Neuronal stem cell (in vitro differentiated cells): ENCODE measurements at regions not wholly inside any gene's neighbourhood (a gene's known extent, or its start where the extent isn't known, plus 50 kb on each side); places are given as distances from the start of the nearest gene placed in this dataset.

Experiments used
- DNase-seq: peaks from one replicate; pipeline ENCODE4 v3.0.0-alpha.2; 2013; ENCODE audit warnings: low spot score
- H2AFZ ChIP-seq: one replicate; pipeline ENCODE4 v1.6.1; 2013; ENCODE audit warnings: mild to moderate bottlenecking, low read length, inconsistent platforms
- H2AK5ac ChIP-seq: 2 replicates; pipeline ENCODE4 v1.6.1; 2013; ENCODE audit warnings: low read depth, mild to moderate bottlenecking, inconsistent platforms, low read length, moderate library complexity, mixed read lengths
- H2BK120ac ChIP-seq: 2 replicates; pipeline ENCODE4 v1.6.1; 2013; ENCODE audit warnings: low read depth, mild to moderate bottlenecking, inconsistent platforms, low read length, moderate library complexity, mixed read lengths
- H2BK12ac ChIP-seq: one replicate; pipeline ENCODE4 v1.6.1; 2013; ENCODE audit warnings: low read length, inconsistent platforms
- H2BK15ac ChIP-seq: 2 replicates; pipeline ENCODE4 v1.6.1; 2013; ENCODE audit warnings: mild to moderate bottlenecking, low read length, inconsistent platforms, mixed read lengths
- H2BK5ac ChIP-seq: one replicate; pipeline ENCODE4 v1.6.1; 2013; ENCODE audit warnings: inconsistent platforms, mild to moderate bottlenecking, low read length, moderate library complexity
- H3K14ac ChIP-seq: one replicate; pipeline ENCODE4 v1.6.1; 2013; ENCODE audit warnings: low read length, inconsistent platforms
- H3K18ac ChIP-seq: 2 replicates; pipeline ENCODE4 v1.6.1; 2013; ENCODE audit warnings: low read length, inconsistent platforms
- H3K23ac ChIP-seq: 2 replicates; pipeline ENCODE4 v1.6.1; 2013; ENCODE audit warnings: low read depth, mild to moderate bottlenecking, mixed read lengths, low read length, inconsistent platforms; ENCODE audit not compliant: poor library complexity
- H3K27ac ChIP-seq: replicated peaks from 3 replicates; pipeline ENCODE4 v1.5.1; 2013; ENCODE audit warnings: low read length, inconsistent platforms
- H3K27me3 ChIP-seq, 3 experiments: 2 replicates each; pipeline ENCODE4 v1.6.1; 2013; ENCODE audit warnings: low read length in 3 of 3, mild to moderate bottlenecking in 2 of 3, inconsistent platforms in 1 of 3, low read depth in 1 of 3, mixed read lengths in 1 of 3, moderate library complexity in 1 of 3; ENCODE audit not compliant: control insufficient read depth in 3 of 3, insufficient read depth in 3 of 3
- H3K36me3 ChIP-seq, 2 donors: replicated peaks in 1 of 2; 2 replicates each; pipeline ENCODE4 v1.6.1; 2013; ENCODE audit warnings: low read length in 2 of 2; ENCODE audit not compliant: control insufficient read depth in 2 of 2, insufficient read depth in 2 of 2
- H3K4ac ChIP-seq: 2 replicates; pipeline ENCODE4 v1.6.1; 2013; ENCODE audit warnings: inconsistent platforms, mild to moderate bottlenecking, low read length, moderate library complexity
- H3K4me1 ChIP-seq, 2 donors: 1 replicate in 1 of 2; 2 replicates in 1 of 2; pipeline ENCODE4 v1.6.1; 2013; ENCODE audit warnings: low read length in 2 of 2, low read depth in 1 of 2; ENCODE audit not compliant: control insufficient read depth in 2 of 2, insufficient read depth in 1 of 2
- H3K4me2 ChIP-seq: one replicate; pipeline ENCODE4 v1.6.1; 2013; ENCODE audit warnings: mild to moderate bottlenecking, low read length, inconsistent platforms; ENCODE audit not compliant: insufficient read depth, poor library complexity, severe bottlenecking
- H3K4me3 ChIP-seq, 2 donors: 2 replicates each; pipeline ENCODE4 v1.5.1; 2013; ENCODE audit warnings: low read length in 2 of 2, mild to moderate bottlenecking in 2 of 2, inconsistent platforms in 1 of 2, moderate library complexity in 1 of 2
- H3K79me1 ChIP-seq: one replicate; pipeline ENCODE4 v1.6.1; 2013; ENCODE audit warnings: low read depth, mild to moderate bottlenecking, inconsistent platforms, low read length, moderate library complexity
- H3K9ac ChIP-seq: one replicate; pipeline ENCODE4 v1.6.1; 2013; ENCODE audit warnings: mild to moderate bottlenecking, low read depth, low read length, inconsistent platforms; ENCODE audit not compliant: poor library complexity
- H3K9me3 ChIP-seq, 2 donors: replicated peaks in 1 of 2; 2 replicates each; pipeline versions ENCODE3 to v1.6.1; 2013; ENCODE audit warnings: low read length in 2 of 2, mild to moderate bottlenecking in 2 of 2, inconsistent platforms in 1 of 2, low read depth in 1 of 2, mixed read lengths in 1 of 2, moderate library complexity in 1 of 2; ENCODE audit not compliant: control insufficient read depth in 2 of 2, insufficient read depth in 1 of 2
- H4K8ac ChIP-seq: one replicate; pipeline ENCODE4 v1.6.1; 2013; ENCODE audit warnings: low read depth, mild to moderate bottlenecking, inconsistent platforms, low read length, moderate library complexity
- H4K91ac ChIP-seq: one replicate; pipeline ENCODE4 v1.6.1; 2013; ENCODE audit warnings: low read length, low read depth, mild to moderate bottlenecking, inconsistent platforms; ENCODE audit not compliant: poor library complexity
- WGBS, 2 donors: extraction: QIAGEN DNeasy Blood & Tissue Kit; methylation state at CpG; one replicate each; pipeline ENCODE4 v1.1.7; 2013; ENCODE audit warnings: missing lambda C conversion rate in 2 of 2, mixed read lengths in 1 of 2; ENCODE audit not compliant: insufficient read length in 2 of 2, insufficient replicate concordance in 1 of 2; ENCODE audit errors: extremely low coverage in 2 of 2; 5-methylcytosine and 5-hydroxymethylcytosine counted together

DNA sequence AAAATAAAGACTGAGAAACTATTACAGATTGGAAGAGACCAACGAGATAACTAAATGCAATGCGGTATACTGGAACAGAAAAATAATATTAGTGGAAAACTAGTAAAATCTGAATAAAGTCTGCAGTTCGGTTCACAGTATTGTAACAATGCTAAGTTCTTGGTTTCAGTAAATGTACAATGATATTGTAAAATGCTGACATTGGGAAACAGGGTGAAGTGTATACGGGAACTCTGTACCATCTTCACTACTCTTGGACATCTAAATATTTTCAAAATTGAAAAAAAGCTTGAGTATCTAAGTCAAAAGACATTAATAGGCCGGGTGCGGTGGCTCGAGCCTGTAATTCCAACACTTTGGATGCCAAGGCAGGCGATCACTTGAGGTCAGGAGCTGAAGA is 120.9 kb upstream of the KCNMB2 start:
- H3K23ac ChIP-seq, result no peak overlapping the region
- H4K91ac ChIP-seq, result no peak overlapping the region
- H3K9ac ChIP-seq, result no peak overlapping the region
- H3K36me3 ChIP-seq, result no peaks in the 10 kb centered on the region
- no peaks in the 10 kb centered on the region for H3K4me1 ChIP-seq
- H2BK12ac ChIP-seq, result no peak overlapping the region
- H3K9me3 ChIP-seq, result peaks cover 0 to 4% of the 10 kb centered on the region in 2 donors
- H3K14ac ChIP-seq, result no peak overlapping the region
- H3K4ac ChIP-seq, result no peak overlapping the region
- H2AFZ ChIP-seq, result no peak overlapping the region
- no peak overlapping the region for H3K4me2 ChIP-seq
- no peak overlapping the region for H2BK15ac ChIP-seq
- H4K8ac ChIP-seq, result no peak overlapping the region
- H2AK5ac ChIP-seq, result no peak overlapping the region
- H3K27ac ChIP-seq, result no peak overlapping the region
- H2BK5ac ChIP-seq, result no peak overlapping the region
- no peaks in the 10 kb centered on the region for H3K79me1 ChIP-seq
- no peak overlapping the region for H2BK120ac ChIP-seq
- H3K27me3 ChIP-seq, result no peaks in the 10 kb centered on the region
- H3K18ac ChIP-seq, result no peak overlapping the region
- no peak overlapping the region for H3K4me3 ChIP-seq
- DNase-seq, result no peak
- no CpG with 5 or more reads among the region's 8 CpGs for WGBS, 2 donors

DNA sequence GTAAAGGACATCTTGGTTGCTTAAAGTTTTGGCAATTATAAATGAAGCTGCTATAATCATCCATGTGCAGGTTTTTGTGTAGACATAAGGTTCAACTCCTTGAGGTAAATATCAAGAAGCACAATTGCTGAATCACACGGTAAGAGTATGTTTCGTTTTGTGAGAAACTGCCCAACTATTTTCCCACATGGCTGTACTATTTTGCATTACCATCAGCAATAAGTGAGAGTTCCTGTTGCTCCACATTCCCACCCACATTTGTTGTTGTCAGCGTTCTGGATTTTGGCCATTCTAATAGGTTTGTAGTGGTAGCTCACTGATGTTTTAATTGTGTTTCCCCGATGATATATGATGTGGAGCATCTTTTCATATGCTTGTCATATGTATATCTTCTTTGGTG is 118.5 kb upstream of the KCNMB2 start:
- Histone ChIP-seq H3K4me3 (no peak overlapping the region), H3K4me2 (no peak overlapping the region), H3K27me3 (no peaks in the 10 kb centered on the region), H3K18ac (no peak overlapping the region), H3K14ac (no peak overlapping the region), H2BK5ac (no peak overlapping the region), H3K23ac (no peak overlapping the region), H2BK120ac (no peak overlapping the region), H4K91ac (no peak overlapping the region), H3K4ac (no peak overlapping the region), H2AK5ac (no peak overlapping the region), H3K36me3 (no peaks in the 10 kb centered on the region), H3K4me1 (no peaks in the 10 kb centered on the region), H3K9ac (no peak overlapping the region), H3K79me1 (no peaks in the 10 kb centered on the region), H3K9me3 (peaks cover 0 to 4% of the 10 kb centered on the region in 2 donors), H3K27ac (no peak overlapping the region), H2BK12ac (no peak overlapping the region), H2AFZ (no peak overlapping the region), H4K8ac (no peak overlapping the region), H2BK15ac (no peak overlapping the region)
- WGBS, 2 donors, result no CpG with 5 or more reads among the region's 4 CpGs
- no peak for DNase-seq

DNA sequence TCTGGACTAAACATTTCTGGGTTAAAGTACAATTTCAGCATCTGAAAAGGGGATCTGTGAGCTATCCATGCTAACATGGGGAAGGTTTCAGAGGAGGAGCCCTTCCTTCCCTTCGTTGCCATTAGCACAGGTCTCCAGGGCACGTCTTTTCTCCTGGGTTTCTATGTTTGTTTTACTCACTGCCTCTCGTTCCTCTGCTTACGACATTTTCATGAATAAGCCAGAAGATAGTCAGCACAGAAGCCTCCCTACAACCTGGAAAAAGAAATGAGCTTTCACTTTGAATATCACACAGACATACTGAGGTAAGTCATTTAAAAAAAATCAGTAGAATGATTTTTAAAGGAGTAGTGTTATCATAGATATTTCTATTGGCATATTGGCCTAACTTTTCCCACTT is 117.2 kb upstream of the KCNMB2 start:
- Histone ChIP-seq H2BK5ac (no peak overlapping the region), H2AFZ (peak overlapping the region; percentile 35), H4K91ac (no peak overlapping the region), H3K79me1 (no peaks in the 10 kb centered on the region), H3K18ac (no peak overlapping the region), H3K4me1 (no peaks in the 10 kb centered on the region), H3K27me3 (no peaks in the 10 kb centered on the region), H3K4me3 (no peak overlapping the region), H2BK15ac (no peak overlapping the region), H2BK120ac (no peak overlapping the region), H3K4me2 (no peak overlapping the region), H3K23ac (no peak overlapping the region), H3K36me3 (no peaks in the 10 kb centered on the region), H3K9ac (no peak overlapping the region), H3K27ac (no peak overlapping the region), H3K9me3 (peaks cover 0 to 4% of the 10 kb centered on the region in 2 donors), H3K14ac (no peak overlapping the region), H2AK5ac (no peak overlapping the region), H2BK12ac (no peak overlapping the region), H4K8ac (no peak overlapping the region), H3K4ac (no peak overlapping the region)
- WGBS, 2 donors, result no CpG with 5 or more reads among the region's 4 CpGs
- DNase-seq, result no peak

DNA sequence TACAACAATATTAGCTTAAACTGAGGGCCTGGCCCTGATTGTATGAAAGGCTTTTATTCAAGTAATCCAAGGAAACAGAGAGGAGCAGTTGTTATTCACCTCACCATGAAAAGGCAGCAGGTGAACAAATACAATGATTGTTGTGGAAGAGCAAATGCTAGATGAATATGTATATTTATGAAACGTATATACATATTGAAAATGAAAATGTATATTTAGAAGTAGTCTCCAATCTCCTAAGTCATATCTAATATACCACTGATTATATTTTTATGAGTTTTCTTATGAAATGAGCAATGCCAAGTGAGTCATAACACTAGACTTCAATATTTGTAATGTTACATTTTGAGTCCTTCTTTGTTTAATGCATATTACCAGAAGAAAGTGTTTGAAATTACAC is 116.2 kb upstream of the KCNMB2 start:
- Histone ChIP-seq H3K4me3 (no peak overlapping the region), H2BK12ac (no peak overlapping the region), H3K27ac (no peak overlapping the region), H4K91ac (no peak overlapping the region), H2BK15ac (no peak overlapping the region), H2BK120ac (no peak overlapping the region), H3K9ac (no peak overlapping the region), H3K14ac (no peak overlapping the region), H2BK5ac (no peak overlapping the region), H2AK5ac (no peak overlapping the region), H3K36me3 (no peaks in the 10 kb centered on the region), H4K8ac (no peak overlapping the region), H3K9me3 (peaks cover 0 to 4% of the 10 kb centered on the region in 2 donors), H3K4ac (no peak overlapping the region), H3K4me2 (no peak overlapping the region), H3K23ac (no peak overlapping the region), H3K18ac (no peak overlapping the region), H3K27me3 (no peaks in the 10 kb centered on the region), H2AFZ (no peak overlapping the region), H3K4me1 (no peaks in the 10 kb centered on the region), H3K79me1 (no peaks in the 10 kb centered on the region)
- no peak for DNase-seq
- WGBS, 2 donors, result no CpG with 5 or more reads among the region's 1 CpG
